ENCODE measurements at regions not wholly inside any gene's neighbourhood (a gene's known extent, or its start where the extent isn't known, plus 50 kb on each side); places are given as distances from the start of the nearest gene placed in this dataset.
"Not testable (repeated sequence)": the region's sequence is repeated elsewhere in the genome, so short reads cannot be mapped to it uniquely, and the experiment has no call there.

DNA sequence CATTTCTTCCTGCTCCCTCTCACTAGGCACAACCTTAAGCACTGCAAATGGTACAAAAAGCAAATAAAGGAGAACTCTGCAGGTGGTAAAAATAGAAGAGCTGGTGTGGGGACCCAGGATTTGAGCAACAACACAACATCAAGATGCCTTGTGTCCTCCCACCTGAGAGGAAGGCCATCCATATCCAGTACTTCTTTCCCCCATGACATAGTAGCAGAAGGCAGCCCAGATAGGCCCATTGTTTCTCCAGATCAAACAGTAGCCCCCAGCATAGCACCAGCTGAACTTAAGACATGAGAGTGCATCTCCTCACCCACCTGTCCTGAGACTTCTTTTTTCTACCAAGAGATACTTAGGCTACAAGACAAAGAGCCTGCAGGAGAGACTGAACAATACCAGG lies 180.5 kb downstream of the GOLGA6L6 start:
- intact Hi-C loops (cut with DNase I), result loop anchor here in 1 of 2 donors (5.0 kb wide), 1 partner anchor 61 kb away; no protein-coding TSS in a partner anchor
- Histone ChIP-seq H3K27ac (ENCODE audit: low read depth in 1 of 2, low read length in 2 of 2) (no peak overlapping the region), H3K4me3 (ENCODE audit: low read length in 2 of 2) (no peak overlapping the region), H3K9me3 (ENCODE audit: control insufficient read depth, low read length) (peaks cover 5% of the 10 kb centered on the region), H3K4me1 (ENCODE audit: control insufficient read depth in 1 of 2, insufficient read depth in 2 of 2, low read length in 2 of 2) (no peaks in the 10 kb centered on the region), H3K27me3 (ENCODE audit: control insufficient read depth in 1 of 2, insufficient read depth in 2 of 2, low read length in 1 of 2) (no peaks in the 10 kb centered on the region), H3K36me3 (ENCODE audit: control insufficient read depth in 1 of 2, insufficient read depth in 2 of 2, low read length in 1 of 2) (no peaks in the 10 kb centered on the region)
- DNase-seq (no peak), ATAC-seq (ENCODE audit: low FRiP score) (no peak)

DNA sequence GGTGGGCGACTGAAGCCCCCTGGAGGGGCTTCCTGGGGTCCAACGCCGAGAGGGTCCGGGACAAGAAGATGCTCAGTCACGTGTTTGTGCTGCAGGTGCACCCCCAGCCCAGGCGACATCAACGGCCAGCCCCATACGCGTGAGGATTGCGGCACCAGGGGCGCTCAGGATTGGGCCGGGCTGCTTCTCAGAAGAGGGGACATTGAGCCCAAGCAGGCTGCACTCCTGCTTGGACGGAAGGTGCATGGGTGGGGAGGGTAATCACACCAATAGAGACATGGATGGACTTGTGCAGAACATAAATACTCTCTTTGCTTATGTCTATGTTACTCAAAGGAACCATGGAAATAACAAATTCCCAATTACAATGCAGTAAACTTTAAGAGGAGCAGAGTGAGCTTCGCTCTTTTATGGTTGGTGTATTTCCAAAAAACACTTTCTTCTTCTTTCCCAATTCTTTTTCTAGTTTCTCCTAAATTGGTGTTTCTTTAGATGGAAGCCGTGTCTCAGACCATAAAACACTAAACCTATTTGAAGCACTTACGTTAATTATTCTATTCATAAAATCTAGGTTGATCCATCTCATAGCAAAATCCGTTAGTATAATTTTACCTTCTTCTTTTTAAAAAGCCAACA lies 182.7 kb downstream of the GOLGA6L6 start:
- DNase-seq, result no peak
- no peak for ATAC-seq (ENCODE audit: low FRiP score)
- no peak overlapping the region for H3K27ac ChIP-seq (ENCODE audit: low read depth in 1 of 2, low read length in 2 of 2)
- intact Hi-C loops (cut with DNase I), result no loop called here
- no peaks in the 10 kb centered on the region for H3K36me3 ChIP-seq (ENCODE audit: control insufficient read depth in 1 of 2, insufficient read depth in 2 of 2, low read length in 1 of 2)
- no peaks in the 10 kb centered on the region for H3K27me3 ChIP-seq (ENCODE audit: control insufficient read depth in 1 of 2, insufficient read depth in 2 of 2, low read length in 1 of 2)
- peaks cover 5% of the 10 kb centered on the region for H3K9me3 ChIP-seq (ENCODE audit: control insufficient read depth, low read length)
- H3K4me1 ChIP-seq (ENCODE audit: control insufficient read depth in 1 of 2, insufficient read depth in 2 of 2, low read length in 2 of 2), result no peaks in the 10 kb centered on the region
- no peak overlapping the region for H3K4me3 ChIP-seq (ENCODE audit: low read length in 2 of 2)
- WGBS, 2 donors, result 71 to 80% methylated on average over 17 of the region's 17 CpGs

DNA sequence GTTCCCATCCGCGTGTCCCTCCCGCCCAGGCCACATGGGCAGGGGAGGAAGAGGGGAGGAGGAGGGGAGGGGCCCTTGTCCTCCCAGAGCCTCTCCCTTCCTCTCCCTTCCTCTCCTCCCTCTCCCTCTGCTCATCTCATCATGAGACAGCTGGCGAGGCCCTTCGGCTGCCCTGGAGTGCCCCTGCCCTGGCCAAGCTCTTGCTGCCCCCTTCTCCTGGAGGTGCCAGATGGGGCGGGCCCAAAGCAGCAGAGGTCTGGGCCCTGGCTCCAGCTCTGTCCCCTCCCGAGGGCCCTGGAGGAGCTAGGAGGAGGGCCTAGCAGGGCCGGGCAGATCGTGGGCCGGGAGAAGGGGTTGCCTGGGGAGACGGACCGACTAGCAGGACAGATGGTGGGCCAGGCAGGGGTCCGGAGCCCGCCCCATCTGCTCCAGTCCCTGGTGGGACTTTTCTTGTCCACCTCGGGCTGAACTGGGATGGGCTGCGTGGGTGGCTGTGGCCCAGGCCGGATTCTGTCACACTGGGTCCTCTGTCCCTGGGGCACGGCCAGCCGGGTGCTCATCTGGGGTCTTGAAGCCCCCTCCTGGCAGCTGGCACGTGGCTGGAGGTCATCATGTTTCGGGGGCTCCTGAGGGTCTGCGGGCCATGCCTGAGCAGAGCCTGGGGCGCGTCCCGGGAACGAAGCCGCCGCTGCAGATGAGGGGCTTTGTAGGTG lies 183.4 kb downstream of the GOLGA6L6 start:
- intact Hi-C loops (cut with DNase I), result no loop called here
- Histone ChIP-seq H3K36me3 (ENCODE audit: control insufficient read depth in 1 of 2, insufficient read depth in 2 of 2, low read length in 1 of 2) (no peaks in the 10 kb centered on the region), H3K27me3 (ENCODE audit: control insufficient read depth in 1 of 2, insufficient read depth in 2 of 2, low read length in 1 of 2) (no peaks in the 10 kb centered on the region), H3K4me1 (ENCODE audit: control insufficient read depth in 1 of 2, insufficient read depth in 2 of 2, low read length in 2 of 2) (no peaks in the 10 kb centered on the region), H3K27ac (ENCODE audit: low read depth in 1 of 2, low read length in 2 of 2) (no peak overlapping the region), H3K9me3 (ENCODE audit: control insufficient read depth, low read length) (peaks cover 2% of the 10 kb centered on the region), H3K4me3 (ENCODE audit: low read length in 2 of 2) (no peak overlapping the region)
- ATAC-seq (ENCODE audit: low FRiP score) (peak; percentile 44), DNase-seq (peak; percentile 50 to 83)
- 87 to 89% methylated on average over 28 of the region's 28 CpGs for WGBS, 2 donors

DNA sequence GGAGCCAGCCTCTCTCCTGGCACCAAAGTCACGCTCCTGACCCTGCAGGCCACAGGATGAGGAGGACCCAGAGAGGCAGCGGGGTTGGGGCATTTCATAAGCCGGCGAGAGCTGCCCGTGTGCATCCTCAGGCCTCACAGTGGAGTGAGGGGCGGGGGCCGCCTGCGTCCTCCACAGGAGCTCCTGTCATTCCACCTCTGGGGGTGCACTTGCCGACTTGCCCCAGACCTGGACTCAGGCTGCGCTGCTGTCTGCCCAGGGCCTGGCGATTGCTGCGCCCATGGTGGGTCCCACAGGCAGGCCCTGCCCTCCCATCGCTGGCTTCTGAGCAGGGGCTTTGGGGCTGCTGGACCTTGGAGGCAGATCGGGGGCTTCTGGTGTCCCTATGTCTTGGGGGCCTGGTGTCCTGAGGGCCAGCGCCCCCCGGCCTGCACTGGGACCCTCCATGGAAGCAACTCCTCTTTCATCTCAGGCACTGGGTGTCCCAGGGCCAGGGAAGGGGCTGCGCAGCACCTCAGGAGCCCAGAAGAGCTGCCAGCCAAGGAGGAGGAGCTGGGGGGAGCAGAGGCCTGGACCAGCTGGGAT lies 184.0 kb downstream of the GOLGA6L6 start:
- Histone ChIP-seq H3K27me3 (ENCODE audit: control insufficient read depth in 1 of 2, insufficient read depth in 2 of 2, low read length in 1 of 2) (no peaks in the 10 kb centered on the region), H3K9me3 (ENCODE audit: control insufficient read depth, low read length) (peaks cover 2% of the 10 kb centered on the region), H3K27ac (ENCODE audit: low read depth in 1 of 2, low read length in 2 of 2) (no peak overlapping the region), H3K36me3 (ENCODE audit: control insufficient read depth in 1 of 2, insufficient read depth in 2 of 2, low read length in 1 of 2) (no peaks in the 10 kb centered on the region), H3K4me3 (ENCODE audit: low read length in 2 of 2) (no peak overlapping the region), H3K4me1 (ENCODE audit: control insufficient read depth in 1 of 2, insufficient read depth in 2 of 2, low read length in 2 of 2) (no peaks in the 10 kb centered on the region)
- 84 to 88% methylated on average over 17 of the region's 17 CpGs for WGBS, 2 donors
- intact Hi-C loops (cut with DNase I), result no loop called here
- DNase-seq, result peak; percentile 53 to 83
- peak; percentile 64 for ATAC-seq (ENCODE audit: low FRiP score)

DNA sequence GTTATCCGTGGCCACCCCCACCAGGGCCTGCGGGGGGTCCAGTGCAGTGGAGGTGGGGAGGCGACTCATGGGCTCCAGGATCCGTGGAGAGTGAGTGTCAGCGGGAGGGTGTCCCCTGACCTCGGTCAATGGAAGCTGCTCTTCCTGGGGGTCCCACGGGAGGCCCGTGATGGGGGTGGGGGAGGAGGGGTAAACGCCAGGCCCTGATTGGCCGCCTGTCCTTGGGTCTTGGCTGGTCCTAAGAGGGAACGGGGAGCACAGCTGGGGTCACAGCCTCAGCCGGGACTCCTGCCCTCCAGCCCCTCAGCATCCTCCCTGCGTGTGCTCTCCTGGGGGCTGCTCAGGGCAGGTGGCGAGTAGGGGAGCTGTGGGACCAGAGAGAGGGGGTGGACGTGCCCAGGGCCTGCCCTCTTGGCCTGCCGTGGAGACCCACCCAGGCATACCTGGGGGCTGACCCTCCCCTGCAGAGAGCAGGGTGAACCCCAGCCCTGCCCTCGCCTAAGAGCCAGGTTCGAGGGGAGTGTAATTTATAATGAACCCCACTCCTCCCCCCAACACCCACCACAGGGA lies 184.6 kb downstream of the GOLGA6L6 start:
- Histone ChIP-seq H3K36me3 (ENCODE audit: control insufficient read depth in 1 of 2, insufficient read depth in 2 of 2, low read length in 1 of 2) (no peaks in the 10 kb centered on the region), H3K4me3 (ENCODE audit: low read length in 2 of 2) (no peak overlapping the region), H3K9me3 (ENCODE audit: control insufficient read depth, low read length) (peaks cover 2% of the 10 kb centered on the region), H3K27ac (ENCODE audit: low read depth in 1 of 2, low read length in 2 of 2) (no peak overlapping the region), H3K27me3 (ENCODE audit: control insufficient read depth in 1 of 2, insufficient read depth in 2 of 2, low read length in 1 of 2) (no peaks in the 10 kb centered on the region), H3K4me1 (ENCODE audit: control insufficient read depth in 1 of 2, insufficient read depth in 2 of 2, low read length in 2 of 2) (no peaks in the 10 kb centered on the region)
- WGBS, 2 donors, result 76 to 82% methylated on average over 18 of the region's 18 CpGs
- DNase-seq, result peak; percentile 48 to 84
- no peak for ATAC-seq (ENCODE audit: low FRiP score)
- intact Hi-C loops (cut with DNase I), result no loop called here

DNA sequence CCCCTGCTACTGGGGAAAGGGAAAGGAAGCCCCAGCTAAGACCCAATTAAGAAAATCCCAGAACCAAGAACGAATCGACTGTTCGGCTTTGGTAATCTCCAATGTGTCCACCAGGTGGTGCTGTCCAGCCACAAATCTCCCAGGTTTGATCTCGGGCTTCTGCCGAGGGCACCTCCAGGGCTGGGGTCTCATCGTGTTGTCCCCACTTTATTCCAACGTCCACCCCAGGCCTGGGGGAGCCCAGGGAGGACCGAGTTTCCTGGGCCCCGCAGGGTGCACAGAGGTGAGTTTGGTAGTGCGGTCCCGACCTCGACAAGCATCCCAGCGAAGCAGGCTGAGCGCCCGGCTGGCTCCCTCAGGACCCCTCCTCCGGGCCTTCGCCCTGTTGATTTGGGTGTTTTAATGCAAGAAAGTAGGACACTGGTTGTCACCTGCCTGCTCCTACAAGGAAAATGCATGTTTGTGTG lies 185.1 kb downstream of the GOLGA6L6 start:
- intact Hi-C loops (cut with DNase I), result no loop called here
- no peak overlapping the region for H3K4me3 ChIP-seq (ENCODE audit: low read length in 2 of 2)
- peak in 1 of 2 donors; percentile 54 for DNase-seq
- no peaks in the 10 kb centered on the region for H3K36me3 ChIP-seq (ENCODE audit: control insufficient read depth in 1 of 2, insufficient read depth in 2 of 2, low read length in 1 of 2)
- no peak overlapping the region for H3K27ac ChIP-seq (ENCODE audit: low read depth in 1 of 2, low read length in 2 of 2)
- peak; percentile 34 for ATAC-seq (ENCODE audit: low FRiP score)
- WGBS, 2 donors, result 59 to 64% methylated on average over 17 of the region's 17 CpGs
- no peaks in the 10 kb centered on the region for H3K4me1 ChIP-seq (ENCODE audit: control insufficient read depth in 1 of 2, insufficient read depth in 2 of 2, low read length in 2 of 2)
- no peaks in the 10 kb centered on the region for H3K27me3 ChIP-seq (ENCODE audit: control insufficient read depth in 1 of 2, insufficient read depth in 2 of 2, low read length in 1 of 2)
- H3K9me3 ChIP-seq (ENCODE audit: control insufficient read depth, low read length), result peaks cover 2% of the 10 kb centered on the region

DNA sequence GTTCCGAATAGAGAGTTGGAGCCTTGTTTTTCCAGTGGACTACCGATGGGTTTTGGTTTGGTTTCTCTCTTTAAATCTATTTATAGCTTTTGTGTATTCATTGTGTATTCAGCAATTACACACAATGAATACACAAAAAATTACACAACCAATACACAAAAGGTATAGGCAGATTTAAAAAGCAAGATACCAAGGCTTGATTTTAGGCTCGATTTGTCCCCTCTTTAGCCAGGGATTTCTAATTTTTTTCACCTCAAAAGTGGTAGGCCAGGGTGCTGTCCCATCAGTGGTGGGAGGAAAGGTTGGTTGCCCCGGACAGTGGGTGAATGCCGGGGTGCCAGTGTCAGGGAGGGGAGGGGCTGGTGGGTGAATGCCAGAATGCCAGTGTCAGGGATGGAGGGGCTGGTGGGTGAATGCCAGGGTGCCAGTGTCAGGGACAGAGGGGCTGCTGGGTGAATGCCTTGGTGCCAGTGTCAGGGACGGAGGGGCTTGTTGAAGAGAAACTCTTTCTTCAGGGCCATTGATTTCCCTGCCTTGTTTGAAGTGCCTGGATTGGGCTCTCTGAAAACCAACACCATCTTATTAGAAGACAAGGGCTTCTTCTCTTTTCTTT lies 186.2 kb downstream of the GOLGA6L6 start:
- DNase-seq, result peak in 1 of 2 donors; percentile 79
- Histone ChIP-seq H3K36me3 (ENCODE audit: control insufficient read depth in 1 of 2, insufficient read depth in 2 of 2, low read length in 1 of 2) (no peaks in the 10 kb centered on the region), H3K9me3 (ENCODE audit: control insufficient read depth, low read length) (no peaks in the 10 kb centered on the region), H3K27me3 (ENCODE audit: control insufficient read depth in 1 of 2, insufficient read depth in 2 of 2, low read length in 1 of 2) (no peaks in the 10 kb centered on the region), H3K4me1 (ENCODE audit: control insufficient read depth in 1 of 2, insufficient read depth in 2 of 2, low read length in 2 of 2) (no peaks in the 10 kb centered on the region), H3K4me3 (ENCODE audit: low read length in 2 of 2) (no peak overlapping the region), H3K27ac (ENCODE audit: low read depth in 1 of 2, low read length in 2 of 2) (no peak overlapping the region)
- intact Hi-C loops (cut with DNase I), result no loop called here
- 76 to 78% methylated on average over 6 of the region's 6 CpGs for WGBS, 2 donors
- ATAC-seq (ENCODE audit: low FRiP score), result no peak

DNA sequence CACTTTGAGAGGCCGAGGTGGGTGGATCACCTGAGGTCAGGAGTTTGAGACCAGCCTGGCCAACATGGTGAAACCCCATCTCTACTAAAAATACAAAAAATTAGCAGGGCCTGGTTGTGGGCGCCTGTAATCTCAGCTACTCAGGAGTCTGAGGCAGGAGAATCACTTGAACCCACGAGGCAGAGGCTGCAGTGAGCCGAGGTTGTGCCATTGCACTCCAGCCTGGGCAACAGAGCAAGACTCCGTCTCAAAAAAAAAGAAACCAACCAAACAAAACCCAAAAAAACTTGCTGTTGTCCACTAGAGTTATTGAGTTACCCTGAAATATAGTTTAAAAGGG lies 186.7 kb downstream of the GOLGA6L6 start:
- H3K9me3 ChIP-seq (ENCODE audit: control insufficient read depth, low read length); H3K4me1 ChIP-seq (ENCODE audit: control insufficient read depth in 1 of 2, insufficient read depth in 2 of 2, low read length in 2 of 2); H3K36me3 ChIP-seq (ENCODE audit: control insufficient read depth in 1 of 2, insufficient read depth in 2 of 2, low read length in 1 of 2); intact Hi-C loops (cut with DNase I); H3K27me3 ChIP-seq (ENCODE audit: control insufficient read depth in 1 of 2, insufficient read depth in 2 of 2, low read length in 1 of 2); H3K27ac ChIP-seq (ENCODE audit: low read depth in 1 of 2, low read length in 2 of 2); DNase-seq; H3K4me3 ChIP-seq (ENCODE audit: low read length in 2 of 2); ATAC-seq (ENCODE audit: low FRiP score): not testable (repeated sequence)
- WGBS, 2 donors, result 60 to 64% methylated on average over 5 of the region's 5 CpGs

All from aorta (tissue), 5 donors.